ENCODE measurements at regions not wholly inside any gene's neighbourhood (a gene's known extent, or its start where the extent isn't known, plus 50 kb on each side); places are given as distances from the start of the nearest gene placed in this dataset.

- TF ChIP-seq ZFP30 (CRISPR knock-in tag; IDR thresholded peaks at IDR 0.05) (no peak), ISL1 (CRISPR knock-in tag; IDR thresholded peaks at IDR 0.05) (no peak), GLIS3 (CRISPR knock-in tag; IDR thresholded peaks at IDR 0.05) (no peak), ZC3H10 (CRISPR knock-in tag; IDR thresholded peaks at IDR 0.05) (no peak), OSR1 (CRISPR knock-in tag; IDR thresholded peaks at IDR 0.05) (no peak), PPARA (CRISPR knock-in tag; IDR thresholded peaks at IDR 0.05; ENCODE audit: borderline replicate concordance) (no peak), TSHZ2 (CRISPR knock-in tag; IDR thresholded peaks at IDR 0.05) (no peak), ZFP3 (CRISPR knock-in tag; IDR thresholded peaks at IDR 0.05) (no peak), ESRRG (CRISPR knock-in tag; IDR thresholded peaks at IDR 0.05) (no peak), TOX (CRISPR knock-in tag; IDR thresholded peaks at IDR 0.05; ENCODE audit: borderline replicate concordance) (no peak), ZNF8 (CRISPR knock-in tag; IDR thresholded peaks at IDR 0.05) (no peak)
- TF ChIP-seq, protein P1, sequence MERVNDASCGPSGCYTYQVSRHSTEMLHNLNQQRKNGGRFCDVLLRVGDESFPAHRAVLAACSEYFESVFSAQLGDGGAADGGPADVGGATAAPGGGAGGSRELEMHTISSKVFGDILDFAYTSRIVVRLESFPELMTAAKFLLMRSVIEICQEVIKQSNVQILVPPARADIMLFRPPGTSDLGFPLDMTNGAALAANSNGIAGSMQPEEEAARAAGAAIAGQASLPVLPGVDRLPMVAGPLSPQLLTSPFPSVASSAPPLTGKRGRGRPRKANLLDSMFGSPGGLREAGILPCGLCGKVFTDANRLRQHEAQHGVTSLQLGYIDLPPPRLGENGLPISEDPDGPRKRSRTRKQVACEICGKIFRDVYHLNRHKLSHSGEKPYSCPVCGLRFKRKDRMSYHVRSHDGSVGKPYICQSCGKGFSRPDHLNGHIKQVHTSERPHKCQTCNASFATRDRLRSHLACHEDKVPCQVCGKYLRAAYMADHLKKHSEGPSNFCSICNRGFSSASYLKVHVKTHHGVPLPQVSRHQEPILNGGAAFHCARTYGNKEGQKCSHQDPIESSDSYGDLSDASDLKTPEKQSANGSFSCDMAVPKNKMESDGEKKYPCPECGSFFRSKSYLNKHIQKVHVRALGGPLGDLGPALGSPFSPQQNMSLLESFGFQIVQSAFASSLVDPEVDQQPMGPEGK (CRISPR knock-in tag; IDR thresholded peaks at IDR 0.05; ENCODE audit: borderline replicate concordance), result no peak
These were observed 719.6 kb downstream of the BRD1 start for GRCh38 chr22:49107961-49108530.

Measured in SK-N-SH treated with all-trans-retinoic acid at 6 μM for 48 hours (cell line).